ENCODE measurements at regions not wholly inside any gene's neighbourhood (a gene's known extent, or its start where the extent isn't known, plus 50 kb on each side); places are given as distances from the start of the nearest gene placed in this dataset.
"Not testable (repeated sequence)": the region's sequence is repeated elsewhere in the genome, so short reads cannot be mapped to it uniquely, and the experiment has no call there.

- no peak for ATAC-seq (ENCODE audit: low FRiP score)
- DNase-seq (ENCODE audit: low spot score): no peak
- no peak for TF ChIP-seq CTCF (IDR thresholded peaks at IDR 0.05)
These were observed 88.5 kb upstream of the UXS1 start for GRCh38 chr2:106282462-106283170.

- DNase-seq (ENCODE audit: low spot score); ATAC-seq (ENCODE audit: low FRiP score): not testable (repeated sequence)
These were observed 87.9 kb upstream of the UXS1 start for GRCh38 chr2:106281907-106282430.

- no peak for TF ChIP-seq CTCF (IDR thresholded peaks at IDR 0.05)
These were observed 86.8 kb upstream of the UXS1 start for GRCh38 chr2:106280722-106281446.

GRCh38 chr2:106280224-106280623 is 86.1 kb upstream of the UXS1 start:
- ATAC-seq (ENCODE audit: low FRiP score) (no peak), DNase-seq (ENCODE audit: low spot score) (no peak)
- TF ChIP-seq CTCF (IDR thresholded peaks at IDR 0.05): no peak

More at GRCh38 chr2:106280722-106281446, 86.8 kb upstream of the UXS1 start:
- no peak for ATAC-seq (ENCODE audit: low FRiP score)
- no peak for DNase-seq (ENCODE audit: low spot score)

GRCh38 chr2:106278112-106278876 is 84.2 kb upstream of the UXS1 start:
- DNase-seq (ENCODE audit: low spot score) (no peak), ATAC-seq (ENCODE audit: low FRiP score) (no peak)
- TF ChIP-seq CTCF (IDR thresholded peaks at IDR 0.05): no peak

GRCh38 chr2:106277426-106277825 is 83.3 kb upstream of the UXS1 start:
- TF ChIP-seq CTCF (IDR thresholded peaks at IDR 0.05): no peak
- ATAC-seq (ENCODE audit: low FRiP score) (no peak), DNase-seq (ENCODE audit: low spot score) (no peak)

- no peak for TF ChIP-seq CTCF (IDR thresholded peaks at IDR 0.05)
- DNase-seq (ENCODE audit: low spot score) (no peak), ATAC-seq (ENCODE audit: low FRiP score) (no peak)
These were observed 81.9 kb upstream of the UXS1 start for GRCh38 chr2:106275971-106276370.
